Heart left ventricle (tissue), 16 donors: ENCODE measurements at regions not wholly inside any gene's neighbourhood (a gene's known extent, or its start where the extent isn't known, plus 50 kb on each side); places are given as distances from the start of the nearest gene placed in this dataset.

ENCODE experiments used
- ATAC-seq, 4 donors: fragments of 200-7000 bp; cut with Tn5 transposase; one replicate each; pipeline ENCODE4 v1.9.1; 2020 to 2022; ENCODE audit warnings: moderate library complexity in 4 of 4, mild to moderate bottlenecking in 3 of 4, moderate number of reproducible peaks in 1 of 4
- DNase-seq, 5 donors: peaks; one replicate each; pipeline ENCODE4 v3.0.0-alpha.2; 2020
- H3K27ac ChIP-seq, 12 donors: fragments of 200-600 bp; sonication (generic) in 4 of 12; one replicate each; pipeline versions ENCODE4 v1.5.0 to v1.8.0; 2016 to 2022; ENCODE audit warnings: mild to moderate bottlenecking in 2 of 12
- H3K27me3 ChIP-seq, 9 donors: fragments of 200-600 bp; sonication (generic) in 2 of 9; one replicate each; pipeline versions ENCODE4 v1.5.1 to v1.8.0; 2016 to 2022; ENCODE audit warnings: mild to moderate bottlenecking in 3 of 9
- H3K36me3 ChIP-seq, 9 donors: fragments of 200-600 bp; sonication (generic) in 2 of 9; one replicate each; pipeline versions ENCODE4 v1.5.0 to v1.8.0; 2018 to 2022; ENCODE audit warnings: mild to moderate bottlenecking in 2 of 9
- H3K4me1 ChIP-seq, 12 donors: fragments of 200-600 bp; sonication (generic) in 4 of 12; one replicate each; pipeline versions ENCODE4 v1.5.0 to v1.8.0; 2016 to 2022; ENCODE audit warnings: mild to moderate bottlenecking in 3 of 12
- H3K4me3 ChIP-seq, 12 donors: fragments of 200-600 bp; sonication (generic) in 4 of 12; one replicate each; pipeline versions ENCODE4 v1.5.0 to v1.8.0; 2017 to 2022; ENCODE audit warnings: mild to moderate bottlenecking in 9 of 12, moderate library complexity in 4 of 12
- H3K9me3 ChIP-seq, 12 donors: fragments of 200-600 bp; sonication (generic) in 4 of 12; one replicate each; pipeline versions ENCODE4 v1.5.0 to v1.8.0; 2016 to 2022; ENCODE audit warnings: mild to moderate bottlenecking in 1 of 12
- CTCF ChIP-seq, 12 donors: fragments of 200-600 bp; sonication (generic) in 4 of 12; IDR thresholded peaks; one replicate each; pipeline versions ENCODE4 v1.5.0 to v1.8.0; 2018 to 2022; ENCODE audit warnings: antibody characterized with exemption in 12 of 12, mild to moderate bottlenecking in 5 of 12
- POLR2A ChIP-seq, 2 donors: fragments of 450-650 bp; IDR thresholded peaks; one replicate each; pipeline ENCODE4 v1.6.1; 2017; ENCODE audit warnings: antibody characterized with exemption in 2 of 2, mild to moderate bottlenecking in 2 of 2, moderate library complexity in 2 of 2
- WGBS, 4 donors: extraction: QIAGEN DNeasy Blood & Tissue Kit in 2 of 4; methylation state at CpG; one replicate each; pipeline versions ENCODE4 v1.1.5 to v1.1.7; 2013 to 2018; 5-methylcytosine and 5-hydroxymethylcytosine counted together
- intact Hi-C, 10 donors: fragments of 100-400 bp; cut with DNase I; formaldehyde crosslinking; loops; one replicate each; pipeline versions ENCODE4 v1.11.1 to v1.14.2; 2022
- donor health status: ischemic (EF 13 %, LVEDD 7.1; RV severe dilation, severe dysfunction).
- donor health status: healthy with polysubstance abuse.
- donor health status: DM: no; HTN: yes; CAD: no.
- donor health status: DM: no; HTN: no; CAD: no.
- donor health status: ischemic (EF 25% LVEDD 6.9; RV normal size, moderate dysfunction).
- donor health status: ischemic (EF 25% LVEDD 5.7; RV mildly dilated, moderate dysfunction).
- donor health status: healthy.
- donor health status: DM: yes; HTN: yes; CAD: no.
- donor health status: ischemic (EF 35%, LVEDD 5.7; RV mildly dilated, moderate dysfunction).
- donor health status: nonischemic (EF 11% LVEDD 7.7; RV severe dilation, severe dysfunction).
- donor health status: DM: yes; HTN: yes; CAD: no.
- donor health status: PGD.
- donor health status: ischemic (EF 29% LVEDD 5.4; RV normal size, mild dysfunction).
- donor health status: nonischemic (EF 23%, LVEDD 6.1; RV moderate dilation, normal function).

- Histone ChIP-seq H3K4me1 (no peaks in the 10 kb centered on the region), H3K4me3 (no peak overlapping the region), H3K27ac (no peak overlapping the region), H3K36me3 (no peaks in the 10 kb centered on the region), H3K27me3 (peaks cover 0 to 22% (median 7%) of the 10 kb centered on the region in 9 donors), H3K9me3 (peaks cover 0 to 6% (median 0%) of the 10 kb centered on the region in 12 donors)
- ATAC-seq (no peak), DNase-seq (no peak)
- TF ChIP-seq POLR2A (IDR thresholded peaks at IDR 0.05) (no peak), CTCF (IDR thresholded peaks at IDR 0.05) (no peak)
- intact Hi-C loops, result no loop called here
- WGBS, 4 donors, result 21 to 49% (median 23%) methylated on average over 6 to 7 of the region's 7 CpGs
These were observed 216.3 kb upstream of the NLRP1 start for GRCh38 chr17:5800646-5801045.

GRCh38 chr17:5804251-5804650 is 219.9 kb upstream of the NLRP1 start:
- no peaks in the 10 kb centered on the region for H3K36me3 ChIP-seq
- H3K9me3 ChIP-seq, result peaks cover 0 to 18% (median 6%) of the 10 kb centered on the region in 12 donors
- intact Hi-C loops, result no loop called here
- no peak overlapping the region for H3K27ac ChIP-seq
- H3K4me3 ChIP-seq, result no peak overlapping the region
- peaks cover 0 to 20% (median 7%) of the 10 kb centered on the region in 9 donors for H3K27me3 ChIP-seq
- no peak for ATAC-seq
- WGBS, 4 donors, result 67 to 72% (median 71%) methylated on average over 5 of the region's 5 CpGs
- TF ChIP-seq POLR2A (IDR thresholded peaks at IDR 0.05) (no peak), CTCF (IDR thresholded peaks at IDR 0.05) (no peak)
- no peak for DNase-seq
- H3K4me1 ChIP-seq, result no peaks in the 10 kb centered on the region

GRCh38 chr17:5809056-5809455 is 224.7 kb upstream of the NLRP1 start:
- WGBS, 4 donors, result 82 to 100% (median 92%) methylated on average over 1 of the region's 1 CpG
- Histone ChIP-seq H3K27ac (no peak overlapping the region), H3K36me3 (no peaks in the 10 kb centered on the region), H3K4me1 (no peaks in the 10 kb centered on the region), H3K4me3 (no peak overlapping the region), H3K27me3 (peaks cover 0 to 18% (median 0%) of the 10 kb centered on the region in 9 donors), H3K9me3 (peaks cover 0 to 40% (median 29%) of the 10 kb centered on the region in 12 donors)
- TF ChIP-seq POLR2A (IDR thresholded peaks at IDR 0.05) (no peak), CTCF (IDR thresholded peaks at IDR 0.05) (no peak)
- intact Hi-C loops, result no loop called here
- ATAC-seq (no peak), DNase-seq (no peak)

GRCh38 chr17:5809580-5810188 is 225.4 kb upstream of the NLRP1 start:
- intact Hi-C loops, result no loop called here
- Histone ChIP-seq H3K9me3 (peaks cover 0 to 40% (median 29%) of the 10 kb centered on the region in 12 donors), H3K27ac (no peak overlapping the region), H3K4me1 (no peaks in the 10 kb centered on the region), H3K27me3 (peaks cover 0 to 18% (median 0%) of the 10 kb centered on the region in 9 donors), H3K4me3 (no peak overlapping the region), H3K36me3 (no peaks in the 10 kb centered on the region)
- ATAC-seq (no peak), DNase-seq (no peak)
- TF ChIP-seq CTCF (IDR thresholded peaks at IDR 0.05) (no peak), POLR2A (IDR thresholded peaks at IDR 0.05) (no peak)
- 65 to 87% (median 79%) methylated on average over 3 of the region's 3 CpGs for WGBS, 4 donors
